ENCODE measurements at regions not wholly inside any gene's neighbourhood (a gene's known extent, or its start where the extent isn't known, plus 50 kb on each side); places are given as distances from the start of the nearest gene placed in this dataset.

- TF ChIP-seq TCF7 (IDR thresholded peaks at IDR 0.05; ENCODE audit: low read depth) (peak; percentile 87), ZNF362 (CRISPR knock-in tag; IDR thresholded peaks at IDR 0.05; ENCODE audit: borderline replicate concordance) (no peak), ZKSCAN1 (IDR thresholded peaks at IDR 0.05; ENCODE audit: low read length) (no peak), ZNF205 (CRISPR knock-in tag; IDR thresholded peaks at IDR 0.05) (no peak), ZNF280B (CRISPR knock-in tag; IDR thresholded peaks at IDR 0.05; ENCODE audit: borderline replicate concordance) (no peak), NR2C2 (CRISPR knock-in tag; IDR thresholded peaks at IDR 0.05; ENCODE audit: borderline replicate concordance) (no peak), ZNF296 (CRISPR knock-in tag; conservative IDR thresholded peaks at IDR 0.05) (no peak), TFAP4 (IDR thresholded peaks at IDR 0.05; ENCODE audit: borderline replicate concordance, low read depth) (no peak), BHLHE40 (IDR thresholded peaks at IDR 0.05; ENCODE audit: low read length) (no peak), SETDB1 (CRISPR knock-in tag; IDR thresholded peaks at IDR 0.05; ENCODE audit: borderline replicate concordance) (no peak), PLSCR1 (CRISPR knock-in tag; IDR thresholded peaks at IDR 0.05; ENCODE audit: borderline replicate concordance) (no peak), POGZ (CRISPR knock-in tag; IDR thresholded peaks at IDR 0.05) (peak; percentile 64), PRDM10 (CRISPR knock-in tag; IDR thresholded peaks at IDR 0.05; ENCODE audit: low read depth) (no peak), ZNF747 (CRISPR knock-in tag; IDR thresholded peaks at IDR 0.05; ENCODE audit: borderline replicate concordance) (0 out of 2 replicates have a peak, but pooled peaks have one; percentile 50), TOPORS (CRISPR knock-in tag; IDR thresholded peaks at IDR 0.05) (no peak), MLX (CRISPR knock-in tag; IDR thresholded peaks at IDR 0.05) (no peak), KLF9 (CRISPR knock-in tag; IDR thresholded peaks at IDR 0.05; ENCODE audit: low read depth) (no peak), MYNN (CRISPR knock-in tag; IDR thresholded peaks at IDR 0.05; ENCODE audit: low read depth) (no peak), ZBTB38 (CRISPR knock-in tag; IDR thresholded peaks at IDR 0.05) (no peak), ONECUT2 (CRISPR knock-in tag; IDR thresholded peaks at IDR 0.05) (no peak)
Observed at GRCh38 chr6:11462742-11463397, 74.7 kb upstream of the TMEM170B start (continued).

All from HepG2 (cell line).